Natural killer cell (primary cell): ENCODE measurements at regions not wholly inside any gene's neighbourhood (a gene's known extent, or its start where the extent isn't known, plus 50 kb on each side); places are given as distances from the start of the nearest gene placed in this dataset.
"Not testable (repeated sequence)": the region's sequence is repeated elsewhere in the genome, so short reads cannot be mapped to it uniquely, and the experiment has no call there.

ENCODE experiments used
- ATAC-seq, 3 donors: fragments of 150-1000 bp in 2 of 3; fragments of 200-7000 bp in 1 of 3; cut with Tn5 transposase; 1 replicate in 1 of 3; 2 replicates in 2 of 3; pipeline ENCODE4 v1.10.0; 2021; ENCODE audit warnings: mild to moderate bottlenecking in 2 of 3, moderate library complexity in 2 of 3
- DNase-seq, 2 donors: peaks; one replicate each; pipeline versions ENCODE4 v3.0.0 to v3.0.0-alpha.2; 2013 to 2021; ENCODE audit warnings: mixed read lengths in 1 of 2
- H3K27ac ChIP-seq: one replicate; pipeline ENCODE4 v1.5.1; 2013; ENCODE audit warnings: mild to moderate bottlenecking, low read length
- H3K27me3 ChIP-seq: one replicate; pipeline ENCODE4 v1.6.1; 2013; ENCODE audit warnings: low read length; ENCODE audit not compliant: control insufficient read depth, insufficient read depth
- H3K36me3 ChIP-seq: one replicate; pipeline ENCODE4 v1.6.1; 2013; ENCODE audit warnings: low read length; ENCODE audit not compliant: control insufficient read depth, insufficient read depth
- H3K4me1 ChIP-seq: one replicate; pipeline ENCODE4 v1.6.1; 2013; ENCODE audit warnings: low read length; ENCODE audit not compliant: control insufficient read depth, insufficient read depth
- H3K4me3 ChIP-seq: one replicate; pipeline ENCODE4 v1.5.1; 2013; ENCODE audit warnings: low read length
- H3K9me3 ChIP-seq: one replicate; pipeline ENCODE4 v1.6.1; 2013; ENCODE audit warnings: low read length; ENCODE audit not compliant: control insufficient read depth, insufficient read depth
- H3K27ac Mint-ChIP-seq, 2 donors: one replicate each; pipeline ENCODE4 v1.8.0; 2022; ENCODE audit warnings: mild to moderate bottlenecking in 2 of 2, mixed read lengths in 2 of 2, moderate library complexity in 1 of 2
- H3K27me3 Mint-ChIP-seq, 2 donors: one replicate each; pipeline ENCODE4 v1.8.0; 2022; ENCODE audit warnings: low read depth in 2 of 2, mixed read lengths in 2 of 2
- H3K36me3 Mint-ChIP-seq: one replicate; pipeline ENCODE4 v1.8.0; 2022; ENCODE audit warnings: mixed read lengths
- H3K4me1 Mint-ChIP-seq, 2 donors: one replicate each; pipeline ENCODE4 v1.8.0; 2022; ENCODE audit warnings: mixed read lengths in 2 of 2
- H3K4me3 Mint-ChIP-seq: one replicate; pipeline ENCODE4 v1.8.0; 2022; ENCODE audit warnings: mild to moderate bottlenecking, moderate library complexity, mixed read lengths
- H3K9me3 Mint-ChIP-seq, 2 donors: one replicate each; pipeline ENCODE4 v1.8.0; 2022; ENCODE audit warnings: mixed read lengths in 2 of 2
- CTCF ChIP-seq: fragments of 200-600 bp; IDR thresholded peaks from one replicate; pipeline ENCODE4 v1.8.0; 2022; ENCODE audit warnings: antibody characterized with exemption
- WGBS: methylation state at CpG from one replicate; pipeline ENCODE4 v1.1.7; 2013; ENCODE audit warnings: missing lambda C conversion rate; ENCODE audit not compliant: insufficient coverage; 5-methylcytosine and 5-hydroxymethylcytosine counted together
- intact Hi-C: fragments of 100-400 bp; cut with micrococcal nuclease; formaldehyde crosslinking; loops from one replicate; pipeline ENCODE4 v1.14.2; 2022

GRCh38 chr5:67724412-67725135 is 491.0 kb upstream of the PIK3R1 start:
- Mint-ChIP-seq H3K27ac (no peak overlapping the region), H3K4me3 (no peak overlapping the region), H3K4me1 (no peaks in the 10 kb centered on the region), H3K9me3 (no peaks in the 10 kb centered on the region), H3K27me3 (peaks cover 0 to 9% of the 10 kb centered on the region in 2 donors), H3K36me3 (no peaks in the 10 kb centered on the region)
- Histone ChIP-seq H3K36me3 (no peaks in the 10 kb centered on the region), H3K4me3 (no peak overlapping the region), H3K9me3 (no peaks in the 10 kb centered on the region), H3K27me3 (no peaks in the 10 kb centered on the region), H3K4me1 (no peaks in the 10 kb centered on the region), H3K27ac (no peak overlapping the region)
- intact Hi-C loops: no loop called here
- DNase-seq: no peak
- ATAC-seq: no peak
- WGBS: 87% methylated on average over 2 of the region's 4 CpGs
- no peak for TF ChIP-seq CTCF

GRCh38 chr5:67723873-67724272 is 491.7 kb upstream of the PIK3R1 start:
- ATAC-seq: no peak
- Histone ChIP-seq H3K4me3 (no peak overlapping the region), H3K27ac (no peak overlapping the region), H3K27me3 (no peaks in the 10 kb centered on the region), H3K9me3 (no peaks in the 10 kb centered on the region), H3K36me3 (no peaks in the 10 kb centered on the region), H3K4me1 (no peaks in the 10 kb centered on the region)
- 95% methylated on average over 1 of the region's 1 CpG for WGBS
- Mint-ChIP-seq H3K36me3 (no peaks in the 10 kb centered on the region), H3K27ac (no peak overlapping the region), H3K4me3 (no peak overlapping the region), H3K9me3 (no peaks in the 10 kb centered on the region), H3K27me3 (peaks cover 0 to 9% of the 10 kb centered on the region in 2 donors), H3K4me1 (no peaks in the 10 kb centered on the region)
- intact Hi-C loops: no loop called here
- no peak for TF ChIP-seq CTCF
- no peak for DNase-seq

GRCh38 chr5:67722582-67722981 is 493.0 kb upstream of the PIK3R1 start:
- H3K9me3 ChIP-seq, ATAC-seq, DNase-seq, H3K4me1 Mint-ChIP-seq, H3K4me1 ChIP-seq, H3K36me3 Mint-ChIP-seq, H3K9me3 Mint-ChIP-seq, H3K4me3 ChIP-seq, intact Hi-C loops, H3K27ac ChIP-seq, H3K27me3 ChIP-seq, H3K36me3 ChIP-seq, H3K27ac Mint-ChIP-seq, H3K27me3 Mint-ChIP-seq, H3K4me3 Mint-ChIP-seq: not testable (repeated sequence)
- WGBS: no CpG with 5 or more reads among the region's 2 CpGs

- no peak for ATAC-seq
- H3K27me3 Mint-ChIP-seq: peaks cover 0 to 2% of the 10 kb centered on the region in 2 donors
- H3K4me3 Mint-ChIP-seq: no peak overlapping the region
- DNase-seq: no peak
- no peaks in the 10 kb centered on the region for H3K4me1 Mint-ChIP-seq
- Histone ChIP-seq H3K36me3 (no peaks in the 10 kb centered on the region), H3K27ac (no peak overlapping the region), H3K4me1 (no peaks in the 10 kb centered on the region), H3K4me3 (no peak overlapping the region), H3K9me3 (no peaks in the 10 kb centered on the region), H3K27me3 (no peaks in the 10 kb centered on the region)
- no peaks in the 10 kb centered on the region for H3K36me3 Mint-ChIP-seq
- H3K27ac Mint-ChIP-seq: no peak overlapping the region
- TF ChIP-seq CTCF: no peak
- no peaks in the 10 kb centered on the region for H3K9me3 Mint-ChIP-seq
- intact Hi-C loops: no loop called here
- WGBS: 86% methylated on average over 1 of the region's 2 CpGs
These were observed 495.3 kb upstream of the PIK3R1 start for GRCh38 chr5:67720162-67720772.
